ENCODE measurements at regions not wholly inside any gene's neighbourhood (a gene's known extent, or its start where the extent isn't known, plus 50 kb on each side); places are given as distances from the start of the nearest gene placed in this dataset.

- TF ChIP-seq POLR2A (IDR thresholded peaks at IDR 0.05), result no peak
- TF ChIP-seq, protein P1, sequence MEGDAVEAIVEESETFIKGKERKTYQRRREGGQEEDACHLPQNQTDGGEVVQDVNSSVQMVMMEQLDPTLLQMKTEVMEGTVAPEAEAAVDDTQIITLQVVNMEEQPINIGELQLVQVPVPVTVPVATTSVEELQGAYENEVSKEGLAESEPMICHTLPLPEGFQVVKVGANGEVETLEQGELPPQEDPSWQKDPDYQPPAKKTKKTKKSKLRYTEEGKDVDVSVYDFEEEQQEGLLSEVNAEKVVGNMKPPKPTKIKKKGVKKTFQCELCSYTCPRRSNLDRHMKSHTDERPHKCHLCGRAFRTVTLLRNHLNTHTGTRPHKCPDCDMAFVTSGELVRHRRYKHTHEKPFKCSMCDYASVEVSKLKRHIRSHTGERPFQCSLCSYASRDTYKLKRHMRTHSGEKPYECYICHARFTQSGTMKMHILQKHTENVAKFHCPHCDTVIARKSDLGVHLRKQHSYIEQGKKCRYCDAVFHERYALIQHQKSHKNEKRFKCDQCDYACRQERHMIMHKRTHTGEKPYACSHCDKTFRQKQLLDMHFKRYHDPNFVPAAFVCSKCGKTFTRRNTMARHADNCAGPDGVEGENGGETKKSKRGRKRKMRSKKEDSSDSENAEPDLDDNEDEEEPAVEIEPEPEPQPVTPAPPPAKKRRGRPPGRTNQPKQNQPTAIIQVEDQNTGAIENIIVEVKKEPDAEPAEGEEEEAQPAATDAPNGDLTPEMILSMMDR (IDR thresholded peaks at IDR 0.05), result no peak
Measured at GRCh38 chr3:35487376-35487775, 151.9 kb upstream of the ARPP21 start.
